ENCODE measurements at regions not wholly inside any gene's neighbourhood (a gene's known extent, or its start where the extent isn't known, plus 50 kb on each side); places are given as distances from the start of the nearest gene placed in this dataset.
"Not testable (repeated sequence)": the region's sequence is repeated elsewhere in the genome, so short reads cannot be mapped to it uniquely, and the experiment has no call there.

GRCh38 chr13:50772881-50773280, 70.6 kb downstream of the DLEU7 start:
- not testable (repeated sequence) for TF ChIP-seq ZFP3, RARB (CRISPR knock-in tag; IDR thresholded peaks at IDR 0.05)

Data from SK-N-SH treated with all-trans-retinoic acid at 6 μM for 48 hours (cell line).